Fibroblast of pulmonary artery (primary cell): ENCODE measurements at regions not wholly inside any gene's neighbourhood (a gene's known extent, or its start where the extent isn't known, plus 50 kb on each side); places are given as distances from the start of the nearest gene placed in this dataset.
A peak's percentile ranks its signal among the peaks of the same experiment; 100 is the strongest.

ENCODE experiments used
- DNase-seq: peaks from one replicate; pipeline ENCODE4 v3.0.0-alpha.2; 2010; ENCODE audit warnings: low read depth
- H3K4me3 ChIP-seq: replicated peaks from 2 replicates; pipeline ENCODE4 v1.5.1; 2011; ENCODE audit warnings: low read depth, mild to moderate bottlenecking, control low read depth, low read length, moderate library complexity
- TF ChIP-seq, protein P1 (sequence below): IDR thresholded peaks from 2 replicates; pipeline ENCODE4 v1.5.1; 2011; ENCODE audit warnings: mild to moderate bottlenecking, control low read depth, low read length, inconsistent platforms; ENCODE audit errors: missing control alignments

- no peak for DNase-seq
- H3K4me3 ChIP-seq: no peak overlapping the region
- TF ChIP-seq, protein P1, sequence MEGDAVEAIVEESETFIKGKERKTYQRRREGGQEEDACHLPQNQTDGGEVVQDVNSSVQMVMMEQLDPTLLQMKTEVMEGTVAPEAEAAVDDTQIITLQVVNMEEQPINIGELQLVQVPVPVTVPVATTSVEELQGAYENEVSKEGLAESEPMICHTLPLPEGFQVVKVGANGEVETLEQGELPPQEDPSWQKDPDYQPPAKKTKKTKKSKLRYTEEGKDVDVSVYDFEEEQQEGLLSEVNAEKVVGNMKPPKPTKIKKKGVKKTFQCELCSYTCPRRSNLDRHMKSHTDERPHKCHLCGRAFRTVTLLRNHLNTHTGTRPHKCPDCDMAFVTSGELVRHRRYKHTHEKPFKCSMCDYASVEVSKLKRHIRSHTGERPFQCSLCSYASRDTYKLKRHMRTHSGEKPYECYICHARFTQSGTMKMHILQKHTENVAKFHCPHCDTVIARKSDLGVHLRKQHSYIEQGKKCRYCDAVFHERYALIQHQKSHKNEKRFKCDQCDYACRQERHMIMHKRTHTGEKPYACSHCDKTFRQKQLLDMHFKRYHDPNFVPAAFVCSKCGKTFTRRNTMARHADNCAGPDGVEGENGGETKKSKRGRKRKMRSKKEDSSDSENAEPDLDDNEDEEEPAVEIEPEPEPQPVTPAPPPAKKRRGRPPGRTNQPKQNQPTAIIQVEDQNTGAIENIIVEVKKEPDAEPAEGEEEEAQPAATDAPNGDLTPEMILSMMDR: no peak
Measured at GRCh38 chr7:23913016-23913415, 203.0 kb downstream of the STK31 start.

DNA sequence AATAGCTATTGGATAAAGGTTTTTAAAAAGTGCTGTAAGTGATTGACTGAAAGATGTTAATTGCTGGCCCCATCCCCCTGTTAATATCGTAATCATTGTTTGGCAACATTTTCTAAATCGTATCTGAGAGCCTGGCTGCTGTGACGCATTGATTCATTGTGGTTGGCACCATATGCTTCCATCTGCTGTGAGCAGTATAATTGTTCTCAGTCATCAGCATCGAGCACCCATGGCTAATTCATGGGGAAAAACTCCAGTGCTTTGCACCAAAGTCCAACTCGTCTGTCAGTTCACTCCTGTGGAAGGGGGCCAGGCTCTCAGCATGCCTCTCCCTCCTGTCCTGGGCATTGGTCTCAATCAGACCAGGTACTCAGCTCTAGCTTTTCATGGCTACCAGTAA, 205.2 kb downstream of the STK31 start:
- TF ChIP-seq, protein P1: no peak
- no peak for DNase-seq
- no peak overlapping the region for H3K4me3 ChIP-seq

DNA sequence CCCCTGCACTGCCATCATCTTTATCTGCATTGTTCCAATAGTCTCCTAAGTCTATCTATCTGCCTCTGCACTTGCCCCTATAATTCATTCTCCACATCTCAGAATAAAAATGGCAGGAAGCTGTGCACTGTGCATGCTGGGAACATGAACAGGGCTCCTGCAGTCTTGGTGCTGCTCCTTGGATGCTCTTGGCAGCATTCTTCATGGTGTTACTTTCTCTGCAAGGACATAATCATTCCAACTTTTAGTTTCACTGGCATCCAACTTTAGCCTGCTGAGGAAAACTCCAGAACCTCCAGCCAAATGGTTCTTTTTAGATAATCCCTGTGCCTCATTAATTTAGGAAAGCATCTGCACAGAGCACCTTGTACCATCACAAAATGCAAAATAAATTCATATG, 208.3 kb downstream of the STK31 start:
- DNase-seq: no peak
- no peak overlapping the region for H3K4me3 ChIP-seq
- TF ChIP-seq, protein P1: no peak

GRCh38 chr7:23918856-23919255, 208.8 kb downstream of the STK31 start:
- TF ChIP-seq, protein P1: no peak
- peak; percentile 33 for DNase-seq
- no peak overlapping the region for H3K4me3 ChIP-seq

GRCh38 chr7:23925088-23925487, 215.1 kb downstream of the STK31 start:
- TF ChIP-seq, protein P1: no peak
- no peak overlapping the region for H3K4me3 ChIP-seq
- no peak for DNase-seq

DNA sequence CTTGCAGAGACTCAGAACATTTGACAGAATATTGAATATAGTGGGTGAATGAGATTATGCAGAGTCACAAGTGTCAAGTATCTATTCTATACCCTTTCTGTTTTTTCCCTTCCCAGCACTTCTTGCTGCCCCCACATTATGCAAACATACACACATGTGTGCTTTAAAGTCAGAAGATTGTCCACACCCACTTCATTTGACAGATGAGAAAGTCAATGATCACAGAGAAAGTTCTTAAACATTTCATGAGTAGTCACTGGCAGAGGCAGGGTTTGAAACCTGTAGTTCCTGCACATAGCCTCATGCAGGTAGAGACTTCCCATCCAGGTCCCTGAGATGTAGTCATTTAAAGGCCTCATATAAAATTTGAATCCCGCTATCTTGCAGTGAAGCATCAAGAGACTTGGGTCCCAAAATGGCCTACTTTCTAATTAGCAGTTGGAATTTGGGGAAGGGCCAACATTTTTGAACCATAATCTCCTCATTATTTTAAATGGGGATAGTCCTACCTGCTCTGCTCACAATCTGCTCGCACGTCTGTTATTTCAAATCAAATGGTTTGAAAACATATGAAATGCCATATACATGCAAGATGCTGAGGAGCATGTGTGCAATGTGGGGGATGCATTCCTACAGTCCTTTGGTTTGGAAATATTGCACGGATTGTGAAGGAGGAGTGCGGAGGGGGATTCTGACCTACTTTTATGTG, 217.8 kb downstream of the STK31 start:
- TF ChIP-seq, protein P1: no peak

GRCh38 chr7:23928418-23928775, 218.4 kb downstream of the STK31 start:
- H3K4me3 ChIP-seq: no peak overlapping the region
- TF ChIP-seq, protein P1: no peak
- DNase-seq: no peak

More for the DNA sequence above, 217.8 kb downstream of the STK31 start:
- H3K4me3 ChIP-seq: no peak overlapping the region
- no peak for DNase-seq
